Duodenal mucosa (tissue), 2 donors: ENCODE measurements at regions not wholly inside any gene's neighbourhood (a gene's known extent, or its start where the extent isn't known, plus 50 kb on each side); places are given as distances from the start of the nearest gene placed in this dataset.

Source experiments
- H3K27ac ChIP-seq: one replicate; pipeline ENCODE4 v1.7.0; 2013; ENCODE audit warnings: low read depth, low read length
- H3K27me3 ChIP-seq, 2 donors: one replicate each; pipeline ENCODE4 v1.7.0; 2013; ENCODE audit warnings: low read length in 2 of 2, control low read depth in 1 of 2; ENCODE audit not compliant: insufficient read depth in 2 of 2, control insufficient read depth in 1 of 2
- H3K36me3 ChIP-seq, 2 donors: one replicate each; pipeline ENCODE4 v1.7.0; 2013; ENCODE audit warnings: low read length in 2 of 2, control low read depth in 1 of 2; ENCODE audit not compliant: insufficient read depth in 2 of 2, control insufficient read depth in 1 of 2
- H3K4me1 ChIP-seq, 2 donors: one replicate each; pipeline ENCODE4 v1.7.0; 2013; ENCODE audit warnings: low read length in 2 of 2, control low read depth in 1 of 2; ENCODE audit not compliant: insufficient read depth in 2 of 2, control insufficient read depth in 1 of 2
- H3K4me3 ChIP-seq, 2 donors: one replicate each; pipeline ENCODE4 v1.7.0; 2013; ENCODE audit warnings: low read length in 2 of 2, low read depth in 1 of 2
- H3K9ac ChIP-seq, 2 donors: one replicate each; pipeline ENCODE4 v1.7.0; 2013; ENCODE audit warnings: low read length in 2 of 2, low read depth in 1 of 2
- H3K9me3 ChIP-seq, 2 donors: one replicate each; pipeline ENCODE4 v1.7.0; 2013; ENCODE audit warnings: low read length in 2 of 2, control low read depth in 1 of 2; ENCODE audit not compliant: control insufficient read depth in 1 of 2

DNA sequence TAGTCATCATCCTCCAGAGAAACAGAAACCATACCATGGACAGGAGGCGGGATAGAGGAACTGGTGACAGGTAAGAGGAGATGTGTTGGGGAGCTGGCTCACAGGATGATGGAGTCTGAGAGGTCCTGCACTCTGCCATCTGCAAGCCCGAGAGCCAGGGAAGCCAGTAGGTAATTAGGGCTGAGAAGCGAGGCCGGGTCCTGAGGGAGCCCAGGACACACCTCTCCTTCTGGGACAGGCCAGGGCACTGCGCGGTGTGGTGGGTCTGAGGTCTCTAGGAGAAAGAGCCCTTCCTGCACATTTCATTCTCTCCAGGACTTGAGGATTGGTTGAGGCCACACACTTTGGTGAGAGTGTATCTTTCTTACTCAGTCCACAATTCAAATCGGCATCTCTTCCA lies 415.5 kb downstream of the GLRX3 start:
- Histone ChIP-seq H3K9me3 (no peaks in the 10 kb centered on the region), H3K27ac (no peak overlapping the region), H3K4me3 (no peak overlapping the region), H3K4me1 (no peaks in the 10 kb centered on the region), H3K9ac (no peak overlapping the region), H3K27me3 (peaks cover 0 to 4% of the 10 kb centered on the region in 2 donors), H3K36me3 (no peaks in the 10 kb centered on the region)

DNA sequence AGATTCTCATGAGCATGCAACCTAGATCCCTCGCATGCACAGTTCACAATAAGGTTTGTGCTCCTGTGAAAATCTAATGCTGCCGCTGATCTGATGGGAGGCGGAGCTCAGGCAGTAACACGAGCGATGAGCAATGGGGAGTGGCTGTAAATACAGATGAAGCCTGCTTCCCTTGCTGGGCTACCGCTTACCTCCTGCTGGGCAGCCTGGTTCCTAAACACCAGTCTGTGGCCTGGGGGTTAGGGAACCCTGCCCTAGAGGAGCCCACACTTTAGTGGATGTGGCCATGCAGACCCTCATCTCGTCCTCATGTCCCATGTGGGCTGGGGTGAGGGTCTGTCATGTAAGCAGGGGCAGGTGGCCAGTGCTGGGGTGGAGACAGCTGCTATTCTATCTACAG lies 417.6 kb downstream of the GLRX3 start:
- Histone ChIP-seq H3K36me3 (no peaks in the 10 kb centered on the region), H3K27ac (no peak overlapping the region), H3K4me1 (no peaks in the 10 kb centered on the region), H3K9ac (no peak overlapping the region), H3K4me3 (no peak overlapping the region), H3K27me3 (peaks cover 0 to 4% of the 10 kb centered on the region in 2 donors), H3K9me3 (no peaks in the 10 kb centered on the region)

DNA sequence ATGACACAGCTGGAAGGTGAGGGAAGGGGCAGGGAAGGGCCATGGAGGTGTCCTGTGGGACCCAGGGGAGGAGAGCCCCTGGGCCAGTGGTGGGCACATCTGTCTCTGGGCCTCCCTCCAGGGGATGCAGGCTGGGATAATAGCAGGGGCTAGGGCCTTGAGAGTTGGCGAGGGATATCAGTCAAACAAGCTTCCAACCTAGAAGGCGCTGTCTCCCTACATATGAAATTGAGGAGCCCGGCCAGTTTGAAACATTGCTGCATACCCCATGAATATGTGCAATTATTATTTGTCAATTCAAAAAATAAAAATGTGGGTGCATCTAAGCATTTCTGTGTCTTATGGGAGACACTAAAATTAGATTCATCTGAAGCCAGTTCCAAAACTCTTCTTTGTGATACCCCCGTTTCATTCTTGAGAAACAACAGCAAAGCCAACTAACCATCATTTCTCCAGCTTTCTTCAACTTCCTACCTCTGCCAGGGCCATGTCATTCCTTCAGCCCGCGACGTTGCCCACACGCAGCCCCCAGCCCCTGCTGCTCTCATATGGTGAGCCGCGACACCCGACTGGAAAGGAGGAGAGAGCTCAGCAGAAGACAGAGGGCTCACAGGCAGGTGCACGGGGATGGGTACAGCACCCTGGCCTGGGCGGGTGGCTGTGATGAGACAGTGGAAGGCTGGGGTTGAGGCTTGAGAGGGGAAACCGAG lies 418.7 kb downstream of the GLRX3 start:
- Histone ChIP-seq H3K9ac (no peak overlapping the region), H3K4me1 (no peaks in the 10 kb centered on the region), H3K27ac (no peak overlapping the region), H3K27me3 (peaks cover 0 to 4% of the 10 kb centered on the region in 2 donors), H3K4me3 (no peak overlapping the region), H3K9me3 (no peaks in the 10 kb centered on the region), H3K36me3 (no peaks in the 10 kb centered on the region)

DNA sequence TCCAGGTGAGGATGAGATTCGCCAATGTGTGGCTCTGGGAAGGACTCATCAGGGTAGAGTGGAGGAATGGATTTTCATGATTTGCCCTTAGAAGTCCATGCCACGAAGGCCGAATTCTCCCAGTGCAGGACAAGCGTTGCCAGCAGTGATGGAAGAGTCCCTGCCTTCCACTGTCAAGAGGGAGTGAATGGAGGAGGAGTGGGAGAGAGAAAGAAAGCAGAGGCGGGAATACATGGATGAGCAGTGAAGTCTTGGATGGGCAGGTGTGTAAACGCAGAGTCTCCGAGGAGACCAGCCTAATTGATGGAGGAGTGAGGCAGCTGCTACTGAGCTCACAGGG lies 419.2 kb downstream of the GLRX3 start:
- no peaks in the 10 kb centered on the region for H3K36me3 ChIP-seq
- H3K4me1 ChIP-seq = no peaks in the 10 kb centered on the region
- no peak overlapping the region for H3K27ac ChIP-seq
- peaks cover 0 to 4% of the 10 kb centered on the region in 2 donors for H3K27me3 ChIP-seq
- H3K9me3 ChIP-seq = no peaks in the 10 kb centered on the region
- no peak overlapping the region for H3K4me3 ChIP-seq
- H3K9ac ChIP-seq = no peak overlapping the region

DNA sequence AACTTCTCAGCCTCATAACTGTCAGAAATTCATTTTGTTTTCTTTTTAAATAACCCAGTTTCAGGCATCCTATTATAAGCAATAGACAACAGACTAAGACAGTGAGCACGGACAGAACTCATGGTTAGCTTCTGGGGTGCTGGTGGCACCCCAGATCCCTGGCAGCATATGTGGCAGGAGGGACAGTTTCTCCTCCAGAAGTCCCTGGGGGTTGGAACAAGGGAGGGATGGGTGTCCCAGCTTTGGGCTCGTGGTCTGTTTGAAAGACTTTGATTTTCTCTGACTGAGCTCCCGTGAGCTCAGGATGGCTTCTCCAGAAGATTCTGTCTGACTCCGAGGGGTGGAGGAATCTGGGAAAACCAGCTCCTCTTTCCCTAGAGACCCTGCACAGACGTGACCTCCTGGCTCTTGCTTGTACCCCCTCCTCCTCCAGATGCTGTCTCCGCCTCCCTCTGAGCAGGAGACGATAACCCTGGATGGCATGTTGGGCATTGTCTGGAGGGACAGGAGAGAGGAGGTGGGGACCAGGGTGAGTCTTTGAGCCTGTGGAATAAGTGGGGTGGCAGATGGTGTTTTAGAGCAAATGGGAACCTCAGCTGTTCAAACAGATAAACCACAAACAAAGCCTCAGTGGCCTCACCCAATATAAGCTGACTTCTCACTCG lies 421.1 kb downstream of the GLRX3 start:
- no peak overlapping the region for H3K4me3 ChIP-seq

DNA sequence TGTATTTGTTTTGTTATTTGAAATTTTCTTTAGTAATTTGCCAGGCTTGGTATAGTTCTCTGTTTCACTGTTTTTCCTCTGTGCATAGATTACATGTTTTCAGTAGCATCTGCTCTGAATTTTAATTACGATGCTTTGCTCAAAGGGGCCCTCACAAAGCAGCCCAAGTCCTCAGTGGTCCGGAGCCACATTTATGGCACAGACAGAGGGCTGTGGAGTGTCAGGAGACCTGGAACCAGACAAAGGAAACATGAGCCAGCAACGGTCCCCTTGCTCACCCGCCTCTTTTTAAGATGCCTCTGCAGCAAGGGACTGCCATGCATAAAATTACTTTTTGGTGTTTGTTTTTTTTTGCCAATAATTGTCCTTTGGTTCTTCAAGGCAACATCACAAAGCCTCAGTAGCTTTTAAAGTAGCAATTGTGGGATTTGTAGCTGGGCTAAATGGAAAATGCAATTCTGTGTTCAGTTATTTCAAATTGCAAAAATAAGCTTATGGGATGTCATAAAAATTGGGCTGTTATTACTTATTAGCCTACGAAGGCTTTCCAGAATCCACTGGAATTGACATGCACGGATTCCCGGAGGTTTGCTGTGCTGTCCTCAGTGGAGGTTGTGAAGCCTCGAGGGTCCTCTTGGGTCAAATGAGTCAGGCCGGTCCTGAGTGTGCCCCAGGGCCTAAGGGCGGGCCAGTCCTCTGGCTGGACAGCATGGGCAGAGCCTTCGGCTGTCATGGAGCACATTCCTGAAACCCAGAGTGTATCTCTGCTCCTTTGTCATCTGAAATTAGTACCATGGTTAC lies 422.8 kb downstream of the GLRX3 start:
- Histone ChIP-seq H3K4me3 (no peak overlapping the region), H3K4me1 (no peaks in the 10 kb centered on the region), H3K27ac (no peak overlapping the region), H3K27me3 (no peaks in the 10 kb centered on the region), H3K9me3 (no peaks in the 10 kb centered on the region), H3K36me3 (no peaks in the 10 kb centered on the region), H3K9ac (no peak overlapping the region)

More for the DNA sequence above, 421.1 kb downstream of the GLRX3 start:
- Histone ChIP-seq H3K27ac (no peak overlapping the region), H3K9me3 (no peaks in the 10 kb centered on the region), H3K4me1 (no peaks in the 10 kb centered on the region), H3K27me3 (peaks cover 0 to under 1% of the 10 kb centered on the region in 2 donors), H3K9ac (no peak overlapping the region), H3K36me3 (no peaks in the 10 kb centered on the region)

DNA sequence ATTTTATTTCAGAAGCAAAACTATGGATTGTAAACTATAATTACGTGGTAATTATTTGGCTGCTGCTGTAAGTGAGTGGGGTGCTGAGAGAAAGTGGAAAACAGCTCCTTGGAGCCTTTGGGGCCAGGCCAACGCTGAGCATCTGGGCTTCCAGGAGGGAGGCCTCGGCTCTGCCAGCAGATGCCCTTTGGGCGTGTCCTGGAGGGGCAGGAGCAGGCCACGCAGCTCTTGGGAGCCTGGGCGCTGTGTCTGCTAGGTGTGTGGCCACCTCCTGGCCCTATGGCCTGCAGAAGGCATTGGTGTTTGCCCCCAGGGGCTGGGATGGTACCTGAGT lies 423.3 kb downstream of the GLRX3 start:
- Histone ChIP-seq H3K36me3 (no peaks in the 10 kb centered on the region), H3K27me3 (no peaks in the 10 kb centered on the region), H3K27ac (no peak overlapping the region), H3K9me3 (no peaks in the 10 kb centered on the region), H3K9ac (no peak overlapping the region), H3K4me3 (no peak overlapping the region), H3K4me1 (no peaks in the 10 kb centered on the region)

DNA sequence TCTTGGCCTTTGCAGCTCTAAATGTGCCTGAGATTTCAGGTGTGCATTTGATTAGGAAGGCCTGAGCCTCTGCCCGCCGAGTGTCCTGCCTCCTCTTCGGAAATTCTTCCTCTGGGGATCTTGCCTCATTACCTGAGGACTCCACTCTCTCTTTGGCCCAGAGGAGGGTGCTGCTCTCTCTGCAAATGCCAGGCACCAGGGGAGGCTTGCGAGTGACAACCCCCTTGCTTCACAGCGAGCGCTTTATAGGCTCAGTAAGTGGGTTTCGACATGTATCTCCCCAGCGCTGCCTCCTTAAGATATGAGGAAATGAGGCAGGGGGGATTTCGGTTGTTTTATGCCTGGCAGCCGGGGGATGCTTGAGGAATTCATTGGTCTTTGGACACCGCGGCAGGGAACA lies 423.9 kb downstream of the GLRX3 start:
- no peaks in the 10 kb centered on the region for H3K36me3 ChIP-seq
- no peak overlapping the region for H3K4me3 ChIP-seq
- no peak overlapping the region for H3K27ac ChIP-seq
- H3K9me3 ChIP-seq = no peaks in the 10 kb centered on the region
- no peaks in the 10 kb centered on the region for H3K4me1 ChIP-seq
- no peaks in the 10 kb centered on the region for H3K27me3 ChIP-seq
- H3K9ac ChIP-seq = no peak overlapping the region

DNA sequence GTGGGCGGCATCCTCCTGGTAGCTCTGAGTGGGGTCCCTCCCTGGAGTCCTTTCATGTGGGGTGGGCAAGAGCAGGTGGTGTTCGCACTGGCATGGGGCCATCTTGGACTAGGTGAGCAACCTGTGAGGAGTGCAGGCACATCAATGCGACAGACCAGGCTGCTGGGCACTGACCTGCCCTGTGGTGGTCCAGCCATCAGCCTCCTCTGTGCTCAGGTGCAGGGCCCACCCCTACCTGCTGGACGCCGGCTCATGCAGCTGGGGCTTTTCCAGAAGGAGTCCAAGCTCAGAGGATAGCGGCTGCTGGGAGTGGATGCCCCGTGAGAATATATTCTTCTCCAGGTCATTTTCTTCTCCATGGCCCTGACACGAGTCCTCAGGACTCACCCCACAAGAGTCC lies 424.4 kb downstream of the GLRX3 start:
- Histone ChIP-seq H3K9me3 (no peaks in the 10 kb centered on the region), H3K4me1 (no peaks in the 10 kb centered on the region), H3K9ac (no peak overlapping the region), H3K4me3 (no peak overlapping the region), H3K27me3 (no peaks in the 10 kb centered on the region), H3K27ac (no peak overlapping the region), H3K36me3 (no peaks in the 10 kb centered on the region)

DNA sequence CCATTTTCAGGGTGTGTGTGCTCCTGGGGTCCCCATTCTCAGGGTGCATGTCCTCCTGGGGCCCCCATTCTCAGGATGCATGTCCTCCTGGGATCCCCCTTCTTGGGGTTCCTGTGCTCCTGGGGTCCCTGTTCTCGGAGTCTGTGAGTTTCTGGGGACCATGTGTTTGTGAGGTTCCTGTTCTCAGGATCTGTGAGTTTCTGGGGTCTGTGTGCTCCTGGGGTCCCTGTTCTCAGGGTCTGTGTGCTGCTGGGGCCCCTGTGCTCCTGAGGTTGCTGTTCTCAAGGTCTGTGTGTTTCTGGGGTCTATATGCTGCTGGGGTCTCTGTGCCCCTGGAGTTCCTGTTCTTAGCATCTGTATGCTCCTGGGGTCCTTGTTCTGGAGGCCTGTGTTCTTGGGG lies 425.5 kb downstream of the GLRX3 start:
- Histone ChIP-seq H3K4me3 (no peak overlapping the region), H3K4me1 (no peaks in the 10 kb centered on the region), H3K27ac (no peak overlapping the region), H3K9ac (no peak overlapping the region), H3K27me3 (no peaks in the 10 kb centered on the region), H3K36me3 (no peaks in the 10 kb centered on the region), H3K9me3 (no peaks in the 10 kb centered on the region)
